ENCODE measurements at regions not wholly inside any gene's neighbourhood (a gene's known extent, or its start where the extent isn't known, plus 50 kb on each side); places are given as distances from the start of the nearest gene placed in this dataset.
A peak's percentile ranks its signal among the peaks of the same experiment; 100 is the strongest.

- DNase-seq (ENCODE audit: low spot score): peak; percentile 47
These were observed 307.2 kb downstream of the GADD45G start for GRCh38 chr9:89911721-89912604.

- no peak for DNase-seq (ENCODE audit: low spot score)
These were observed 307.8 kb downstream of the GADD45G start for GRCh38 chr9:89912605-89912953.

- no peak for DNase-seq (ENCODE audit: low spot score)
These were observed 310.4 kb downstream of the GADD45G start for GRCh38 chr9:89915187-89915586.

- no peak for DNase-seq (ENCODE audit: low spot score)
These were observed 311.3 kb downstream of the GADD45G start for GRCh38 chr9:89916001-89916597.

GRCh38 chr9:89917861-89918260 lies 313.0 kb downstream of the GADD45G start:
- DNase-seq (ENCODE audit: low spot score): no peak

- DNase-seq (ENCODE audit: low spot score): no peak
These were observed 314.4 kb downstream of the GADD45G start for GRCh38 chr9:89919171-89919681.

- DNase-seq (ENCODE audit: low spot score): no peak
These were observed 315.3 kb downstream of the GADD45G start for GRCh38 chr9:89920131-89920530.

- no peak for DNase-seq (ENCODE audit: low spot score)
These were observed 316.1 kb downstream of the GADD45G start for GRCh38 chr9:89920951-89921350.

GRCh38 chr9:89922099-89922498 lies 317.3 kb downstream of the GADD45G start:
- DNase-seq (ENCODE audit: low spot score): no peak

GRCh38 chr9:89923174-89923573 lies 318.4 kb downstream of the GADD45G start:
- no peak for DNase-seq (ENCODE audit: low spot score)

- DNase-seq (ENCODE audit: low spot score): no peak
These were observed 319.2 kb downstream of the GADD45G start for GRCh38 chr9:89923961-89924504.

GRCh38 chr9:89924611-89925010 lies 319.8 kb downstream of the GADD45G start:
- DNase-seq (ENCODE audit: low spot score): no peak

- no peak for DNase-seq (ENCODE audit: low spot score)
These were observed 321.4 kb downstream of the GADD45G start for GRCh38 chr9:89926167-89926566.

- DNase-seq (ENCODE audit: low spot score): no peak
These were observed 321.9 kb downstream of the GADD45G start for GRCh38 chr9:89926691-89927220.

GRCh38 chr9:89928106-89928505 lies 323.3 kb downstream of the GADD45G start:
- DNase-seq (ENCODE audit: low spot score): no peak

GRCh38 chr9:89928521-89929275 lies 323.9 kb downstream of the GADD45G start:
- DNase-seq (ENCODE audit: low spot score): no peak

- DNase-seq (ENCODE audit: low spot score): no peak
These were observed 324.5 kb downstream of the GADD45G start for GRCh38 chr9:89929315-89929672.

- peak; percentile 62 for DNase-seq (ENCODE audit: low spot score)
These were observed 325.1 kb downstream of the GADD45G start for GRCh38 chr9:89929673-89930480.

GRCh38 chr9:89933578-89933977 lies 328.8 kb downstream of the GADD45G start:
- DNase-seq (ENCODE audit: low spot score): no peak

- no peak for DNase-seq (ENCODE audit: low spot score)
These were observed 330.3 kb downstream of the GADD45G start for GRCh38 chr9:89935115-89935514.

- no peak for DNase-seq (ENCODE audit: low spot score)
These were observed 331.0 kb downstream of the GADD45G start for GRCh38 chr9:89935801-89936200.

All from AG20443 (cell line).